ENCODE measurements at regions not wholly inside any gene's neighbourhood (a gene's known extent, or its start where the extent isn't known, plus 50 kb on each side); places are given as distances from the start of the nearest gene placed in this dataset.

DNA sequence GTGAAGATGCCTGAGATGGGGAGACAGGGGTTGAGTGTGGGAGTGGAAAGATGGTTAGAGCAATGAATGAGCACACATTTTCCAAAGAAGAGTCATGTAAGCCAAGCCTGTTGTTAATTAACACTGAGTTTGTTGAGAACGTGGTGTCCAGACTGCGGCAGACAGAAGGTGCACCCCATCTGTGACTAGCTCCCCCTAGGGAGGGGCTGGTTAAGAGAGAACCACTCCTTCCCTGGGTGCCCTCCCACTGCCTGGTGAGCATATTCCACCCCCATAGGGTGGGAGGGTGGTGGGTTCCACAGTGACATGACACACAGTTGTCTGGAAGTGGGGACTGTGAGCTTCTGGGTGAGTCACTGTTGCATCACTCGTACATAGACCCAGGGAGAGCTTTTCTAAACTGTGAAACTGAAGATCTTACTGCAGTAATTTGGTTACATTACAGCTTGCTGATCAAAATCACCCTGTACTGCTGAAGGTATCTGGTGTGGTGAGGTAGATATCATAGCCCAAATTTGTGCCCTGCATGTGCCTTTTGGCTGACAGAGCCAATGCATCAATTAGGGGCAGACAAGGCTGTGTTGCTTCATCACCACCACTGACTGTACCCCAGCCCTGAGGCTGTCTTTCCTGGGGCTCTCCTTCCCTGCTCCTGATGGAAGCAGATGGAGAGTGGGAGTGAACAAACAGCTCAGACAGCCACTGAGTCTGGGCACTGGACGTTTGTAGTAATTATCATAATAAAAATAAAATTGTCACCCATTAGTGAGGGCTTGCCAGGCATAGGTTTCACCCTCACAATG, 150.9 kb downstream of the EMP1 start:
- TF ChIP-seq, protein P1, sequence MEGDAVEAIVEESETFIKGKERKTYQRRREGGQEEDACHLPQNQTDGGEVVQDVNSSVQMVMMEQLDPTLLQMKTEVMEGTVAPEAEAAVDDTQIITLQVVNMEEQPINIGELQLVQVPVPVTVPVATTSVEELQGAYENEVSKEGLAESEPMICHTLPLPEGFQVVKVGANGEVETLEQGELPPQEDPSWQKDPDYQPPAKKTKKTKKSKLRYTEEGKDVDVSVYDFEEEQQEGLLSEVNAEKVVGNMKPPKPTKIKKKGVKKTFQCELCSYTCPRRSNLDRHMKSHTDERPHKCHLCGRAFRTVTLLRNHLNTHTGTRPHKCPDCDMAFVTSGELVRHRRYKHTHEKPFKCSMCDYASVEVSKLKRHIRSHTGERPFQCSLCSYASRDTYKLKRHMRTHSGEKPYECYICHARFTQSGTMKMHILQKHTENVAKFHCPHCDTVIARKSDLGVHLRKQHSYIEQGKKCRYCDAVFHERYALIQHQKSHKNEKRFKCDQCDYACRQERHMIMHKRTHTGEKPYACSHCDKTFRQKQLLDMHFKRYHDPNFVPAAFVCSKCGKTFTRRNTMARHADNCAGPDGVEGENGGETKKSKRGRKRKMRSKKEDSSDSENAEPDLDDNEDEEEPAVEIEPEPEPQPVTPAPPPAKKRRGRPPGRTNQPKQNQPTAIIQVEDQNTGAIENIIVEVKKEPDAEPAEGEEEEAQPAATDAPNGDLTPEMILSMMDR (IDR thresholded peaks at IDR 0.05; ENCODE audit: low read depth, low read length, missing control alignments), result peak; percentile 31
- DNase-seq, result peak; percentile 70
- peak overlapping the region; percentile 3 for H3K27ac ChIP-seq
- in situ Hi-C loops (cut with HindIII; ENCODE audit: low pct_ligation_motif_present, low sequenced_read_pairs), result no loop called here
- no peak overlapping the region for H3K4me3 ChIP-seq (ENCODE audit: low read depth, low read length)
- H3K27me3 ChIP-seq (replicated peaks), result no peaks in the 10 kb centered on the region
- no peaks in the 10 kb centered on the region for H3K36me3 ChIP-seq (replicated peaks)

DNA sequence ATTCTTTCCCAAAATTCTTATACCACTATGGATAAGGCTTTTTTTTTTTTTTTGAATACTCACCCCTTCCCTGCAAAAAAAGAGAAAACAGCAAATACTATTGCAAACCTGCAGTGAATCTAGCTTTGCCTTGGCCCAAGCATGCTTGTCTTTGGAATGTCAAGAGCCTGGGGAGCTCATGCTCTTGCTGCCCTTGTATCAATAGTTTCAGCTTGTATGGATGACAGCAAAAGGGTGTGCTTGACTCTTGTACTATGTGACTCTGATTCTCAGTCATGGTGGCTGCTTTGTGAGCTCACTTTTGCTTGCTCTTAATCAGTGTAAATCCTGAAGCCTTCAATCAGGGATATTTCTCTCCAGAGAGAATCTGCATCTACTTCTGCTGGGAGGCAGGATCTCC, 149.2 kb downstream of the EMP1 start:
- no peaks in the 10 kb centered on the region for H3K27me3 ChIP-seq (replicated peaks)
- in situ Hi-C loops (cut with HindIII; ENCODE audit: low pct_ligation_motif_present, low sequenced_read_pairs), result no loop called here
- H3K4me3 ChIP-seq (ENCODE audit: low read depth, low read length), result no peak overlapping the region
- H3K27ac ChIP-seq, result no peak overlapping the region
- DNase-seq, result no peak
- TF ChIP-seq, protein P1 (IDR thresholded peaks at IDR 0.05; ENCODE audit: low read depth, low read length, missing control alignments), result no peak
- H3K36me3 ChIP-seq (replicated peaks), result no peaks in the 10 kb centered on the region

DNA sequence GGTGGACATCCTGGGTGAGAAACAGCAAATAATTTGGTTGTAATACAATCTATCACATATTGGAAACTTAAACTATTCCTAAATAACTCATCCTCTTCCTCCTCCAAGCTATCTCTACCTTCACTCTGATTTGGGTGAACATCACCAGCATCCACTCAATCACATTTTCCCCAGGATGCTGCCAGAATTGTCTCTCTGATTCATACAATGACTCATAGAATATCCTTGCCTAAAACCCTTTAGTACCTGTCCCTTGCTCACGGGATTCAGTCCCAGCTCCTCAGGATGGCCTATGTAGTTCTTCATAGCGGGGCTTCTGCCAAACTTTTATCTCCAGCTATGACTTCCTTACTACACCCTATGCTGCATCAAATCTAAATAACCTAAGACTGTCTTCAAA, 146.8 kb downstream of the EMP1 start:
- no peak for DNase-seq
- Histone ChIP-seq H3K36me3 (replicated peaks) (no peaks in the 10 kb centered on the region), H3K27me3 (replicated peaks) (no peaks in the 10 kb centered on the region), H3K4me3 (ENCODE audit: low read depth, low read length) (no peak overlapping the region), H3K27ac (no peak overlapping the region)
- TF ChIP-seq, protein P1 (IDR thresholded peaks at IDR 0.05; ENCODE audit: low read depth, low read length, missing control alignments), result no peak
- in situ Hi-C loops (cut with HindIII; ENCODE audit: low pct_ligation_motif_present, low sequenced_read_pairs), result no loop called here

DNA sequence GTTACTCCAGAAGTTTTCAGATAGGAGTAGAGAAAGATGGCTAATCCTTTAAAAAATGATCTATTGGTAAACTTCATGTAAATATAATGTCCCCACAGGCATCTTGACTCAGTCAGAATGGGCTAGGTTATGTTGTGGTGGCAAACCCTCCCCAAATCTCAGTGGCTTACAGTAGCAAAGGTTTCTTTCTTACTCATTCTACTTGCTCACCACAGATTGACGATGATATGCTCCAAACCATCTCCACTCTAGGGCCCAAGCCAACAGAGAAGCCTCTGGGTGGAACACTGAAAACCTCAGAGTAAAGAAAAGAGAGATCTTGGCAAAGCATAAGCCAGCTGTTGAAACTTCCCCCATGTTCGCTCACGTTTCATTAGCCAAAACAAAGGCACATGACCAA, 146.4 kb downstream of the EMP1 start:
- no peak overlapping the region for H3K27ac ChIP-seq
- TF ChIP-seq, protein P1 (IDR thresholded peaks at IDR 0.05; ENCODE audit: low read depth, low read length, missing control alignments), result no peak
- H3K36me3 ChIP-seq (replicated peaks), result no peaks in the 10 kb centered on the region
- no peak overlapping the region for H3K4me3 ChIP-seq (ENCODE audit: low read depth, low read length)
- no peaks in the 10 kb centered on the region for H3K27me3 ChIP-seq (replicated peaks)
- DNase-seq, result no peak
- in situ Hi-C loops (cut with HindIII; ENCODE audit: low pct_ligation_motif_present, low sequenced_read_pairs), result no loop called here

DNA sequence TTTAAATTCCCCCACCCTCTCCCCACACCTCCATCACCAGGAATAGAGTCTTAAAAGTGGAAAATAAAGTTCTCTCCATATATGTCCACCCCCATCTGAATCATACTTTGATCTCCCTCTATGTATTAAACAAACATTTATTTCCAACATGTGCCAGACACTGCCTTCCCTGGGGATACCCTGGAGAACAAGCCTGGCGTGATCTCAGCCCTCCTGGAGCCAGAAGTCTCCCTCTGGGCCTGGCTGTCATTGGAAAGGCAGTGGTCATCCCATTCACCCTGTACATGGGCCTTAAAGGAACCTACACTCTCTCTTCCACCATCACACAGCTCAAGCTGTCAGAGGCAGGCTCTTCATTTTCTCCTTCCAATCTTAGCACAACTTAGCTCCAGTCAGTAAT, 143.6 kb downstream of the EMP1 start:
- no peaks in the 10 kb centered on the region for H3K27me3 ChIP-seq (replicated peaks)
- TF ChIP-seq, protein P1 (IDR thresholded peaks at IDR 0.05; ENCODE audit: low read depth, low read length, missing control alignments), result no peak
- in situ Hi-C loops (cut with HindIII; ENCODE audit: low pct_ligation_motif_present, low sequenced_read_pairs), result no loop called here
- no peaks in the 10 kb centered on the region for H3K36me3 ChIP-seq (replicated peaks)
- no peak overlapping the region for H3K4me3 ChIP-seq (ENCODE audit: low read depth, low read length)
- no peak overlapping the region for H3K27ac ChIP-seq
- no peak for DNase-seq

DNA sequence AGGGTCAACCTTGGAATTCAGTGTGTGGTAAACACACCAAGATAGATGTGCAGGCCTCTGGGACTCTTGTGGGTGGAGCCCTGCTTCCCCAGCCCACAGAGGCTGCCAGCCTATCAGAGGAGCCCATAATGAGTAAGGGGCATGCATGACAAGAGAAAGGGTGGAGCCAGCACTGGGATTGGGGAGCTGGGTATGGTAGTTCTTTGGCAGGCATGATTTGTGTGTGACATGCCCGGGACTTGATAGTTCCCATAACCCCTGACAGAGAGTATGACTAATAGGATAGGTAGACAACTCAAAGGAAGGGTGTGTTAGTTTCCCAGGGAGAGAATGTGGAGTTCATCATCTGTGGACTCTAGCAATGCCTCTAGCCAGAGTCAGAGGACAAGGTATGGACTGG, 143.0 kb downstream of the EMP1 start:
- no peak overlapping the region for H3K27ac ChIP-seq
- peak; percentile 7 for DNase-seq
- TF ChIP-seq, protein P1 (IDR thresholded peaks at IDR 0.05; ENCODE audit: low read depth, low read length, missing control alignments), result no peak

More for the DNA sequence above, 143.0 kb downstream of the EMP1 start:
- H3K27me3 ChIP-seq (replicated peaks), result no peaks in the 10 kb centered on the region
- no peaks in the 10 kb centered on the region for H3K36me3 ChIP-seq (replicated peaks)
- no peak overlapping the region for H3K4me3 ChIP-seq (ENCODE audit: low read depth, low read length)
- in situ Hi-C loops (cut with HindIII; ENCODE audit: low pct_ligation_motif_present, low sequenced_read_pairs), result no loop called here
